OCI-LY3 (cell line): ENCODE measurements at regions not wholly inside any gene's neighbourhood (a gene's known extent, or its start where the extent isn't known, plus 50 kb on each side); places are given as distances from the start of the nearest gene placed in this dataset.

Experiments
- CTCF ChIP-seq: fragments of 200-600, 300-600 bp; sonication (generic); IDR thresholded peaks from 2 replicates; pipeline ENCODE4 v1.5.1; 2014; ENCODE audit warnings: antibody characterized with exemption, low read length, low read depth
- EZH2phosphoT487 ChIP-seq: fragments of 200-600 bp; shearing (Covaris generic); IDR thresholded peaks from 2 replicates; pipeline ENCODE4 v1.6.1; 2018; ENCODE audit warnings: antibody characterized with exemption, mixed run types, low read depth

- TF ChIP-seq CTCF, result no peak
- TF ChIP-seq EZH2phosphoT487, result no peak
Measured at GRCh38 chr3:41111011-41111410, 88.3 kb upstream of the CTNNB1 start.
